ENCODE measurements at regions not wholly inside any gene's neighbourhood (a gene's known extent, or its start where the extent isn't known, plus 50 kb on each side); places are given as distances from the start of the nearest gene placed in this dataset.
A peak's percentile ranks its signal among the peaks of the same experiment; 100 is the strongest.

- peak; percentile 65 for DNase-seq
Measured at GRCh38 chr7:17239683-17240521, 58.5 kb upstream of the AHR start.

- no peak for DNase-seq
Measured at GRCh38 chr7:17242504-17242903, 55.9 kb upstream of the AHR start.

DNA sequence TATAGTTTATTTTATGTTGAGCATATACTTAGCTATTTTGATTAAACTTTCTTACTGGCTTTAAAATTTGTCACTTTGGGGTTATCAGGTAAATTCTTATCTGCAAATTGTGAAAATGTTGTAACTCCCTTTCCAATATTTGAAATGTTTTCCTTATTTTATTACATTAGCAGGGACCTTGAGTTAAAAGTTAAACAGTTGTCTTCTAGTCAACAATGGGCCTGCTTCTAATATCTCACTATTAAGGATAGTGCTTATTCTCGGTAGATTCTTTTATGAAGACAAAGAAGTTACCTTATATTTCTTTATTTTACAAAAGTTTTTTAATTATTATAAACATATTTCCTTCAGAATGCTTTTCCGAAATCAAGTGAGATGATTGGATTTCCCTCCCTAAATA is 53.7 kb upstream of the AHR start:
- no peak for DNase-seq

DNA sequence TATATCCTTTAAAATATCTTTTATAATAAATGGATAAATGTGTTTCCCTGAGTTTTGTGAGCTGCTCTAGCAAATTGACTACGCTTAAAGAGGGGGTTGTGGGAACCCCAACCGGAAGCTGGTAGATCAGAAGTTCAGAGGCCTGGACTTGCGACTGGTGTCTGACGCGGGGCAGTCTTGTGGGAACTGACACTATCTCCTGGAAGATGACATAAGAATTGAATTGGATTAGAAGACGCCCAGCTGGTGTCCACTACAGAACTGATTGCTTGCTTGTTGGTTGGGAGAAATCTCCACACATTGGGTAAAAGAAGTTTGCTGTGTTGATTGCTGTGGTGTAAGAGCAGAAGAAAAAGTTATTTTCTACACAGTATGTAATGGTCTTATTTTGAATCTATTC is 51.1 kb upstream of the AHR start:
- DNase-seq: no peak

DNA sequence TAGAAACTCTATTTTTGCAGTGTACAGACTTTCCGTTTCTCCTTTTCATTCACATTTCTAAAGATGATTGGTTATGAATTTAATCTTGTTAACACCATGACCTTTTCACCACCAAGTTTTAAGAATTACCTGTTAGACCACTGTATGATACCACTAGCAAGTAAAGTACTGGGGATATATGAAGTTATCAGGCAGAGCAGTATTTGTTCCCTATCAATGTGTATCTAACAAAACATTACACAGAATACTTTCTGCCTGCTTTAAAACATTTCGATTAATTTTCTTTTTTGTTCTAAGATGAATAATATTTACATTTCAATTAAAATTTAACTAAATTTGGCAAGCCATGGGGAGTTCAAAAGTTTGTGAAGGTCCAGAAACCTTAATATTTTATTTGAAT is 49.9 kb upstream of the AHR start:
- DNase-seq: no peak

All from fibroblast of skin of scalp (primary cell).